Right ventricle myocardium inferior (tissue), 1 donor: ENCODE measurements at regions not wholly inside any gene's neighbourhood (a gene's known extent, or its start where the extent isn't known, plus 50 kb on each side); places are given as distances from the start of the nearest gene placed in this dataset.
"Not testable (repeated sequence)": the region's sequence is repeated elsewhere in the genome, so short reads cannot be mapped to it uniquely, and the experiment has no call there.

ENCODE experiments used
- ATAC-seq: fragments of 200-7000 bp; cut with Tn5 transposase; one replicate; pipeline ENCODE4 v1.9.1; 2020; ENCODE audit warnings: mild to moderate bottlenecking, moderate library complexity
- DNase-seq: peaks from one replicate; pipeline ENCODE4 v3.0.0; 2021; ENCODE audit errors: missing footprints
- intact Hi-C: fragments of 100-400 bp; cut with DNase I; formaldehyde crosslinking; loops from one replicate; pipeline ENCODE4 v1.11.0; 2022
- donor health status: DM: no; HTN: yes; CAD: no; lungs with severe emphysema.

GRCh38 chrX:115357326-115358120, 68.0 kb downstream of the LUZP4 start:
- DNase-seq (no peak), ATAC-seq (no peak)
- intact Hi-C loops = loop anchor here (10.0 kb wide), 1 partner anchor 77 kb away; no protein-coding TSS in a partner anchor

- intact Hi-C loops = loop anchor here (10.0 kb wide), 1 partner anchor 75 kb away; no protein-coding TSS in a partner anchor
- DNase-seq, ATAC-seq: not testable (repeated sequence)
Observed at GRCh38 chrX:115359508-115359907, 70.0 kb downstream of the LUZP4 start.

- ATAC-seq = no peak
- DNase-seq = no peak
- intact Hi-C loops = loop anchor here (10.0 kb wide), 1 partner anchor 194 kb away; no protein-coding TSS in a partner anchor
Observed at GRCh38 chrX:115360220-115360781, 70.8 kb downstream of the LUZP4 start.

- DNase-seq (no peak), ATAC-seq (no peak)
- intact Hi-C loops = loop anchor here (10.0 kb wide), 1 partner anchor 192 kb away; no protein-coding TSS in a partner anchor
Observed at GRCh38 chrX:115362334-115363095, 73.0 kb downstream of the LUZP4 start.

GRCh38 chrX:115363372-115363771, 73.9 kb downstream of the LUZP4 start:
- intact Hi-C loops = loop anchor here (10.0 kb wide), 1 partner anchor 191 kb away; no protein-coding TSS in a partner anchor
- no peak for DNase-seq
- ATAC-seq = no peak

- intact Hi-C loops = loop anchor here (10.0 kb wide), 1 partner anchor 191 kb away; no protein-coding TSS in a partner anchor
- ATAC-seq (no peak), DNase-seq (no peak)
Observed at GRCh38 chrX:115363897-115364296, 74.4 kb downstream of the LUZP4 start.

- intact Hi-C loops = loop anchor here (10.0 kb wide), 1 partner anchor 190 kb away; no protein-coding TSS in a partner anchor
- DNase-seq (no peak), ATAC-seq (no peak)
Observed at GRCh38 chrX:115364670-115365069, 75.2 kb downstream of the LUZP4 start.

- ATAC-seq (no peak), DNase-seq (no peak)
- intact Hi-C loops = loop anchor here (10.0 kb wide), 1 partner anchor 188 kb away; no protein-coding TSS in a partner anchor
Observed at GRCh38 chrX:115366535-115366934, 77.0 kb downstream of the LUZP4 start.

GRCh38 chrX:115367455-115367854, 77.9 kb downstream of the LUZP4 start:
- DNase-seq (no peak), ATAC-seq (no peak)
- intact Hi-C loops = loop anchor here (10.0 kb wide), 1 partner anchor 187 kb away; no protein-coding TSS in a partner anchor

- intact Hi-C loops = loop anchor here (10.0 kb wide), 1 partner anchor 187 kb away; no protein-coding TSS in a partner anchor
- DNase-seq = no peak
- ATAC-seq = no peak
Observed at GRCh38 chrX:115367951-115368350, 78.4 kb downstream of the LUZP4 start.

GRCh38 chrX:115368876-115369275, 79.4 kb downstream of the LUZP4 start:
- intact Hi-C loops = loop anchor here (10.0 kb wide), 1 partner anchor 186 kb away; no protein-coding TSS in a partner anchor
- DNase-seq (no peak), ATAC-seq (no peak)

- intact Hi-C loops = no loop called here
- DNase-seq (no peak), ATAC-seq (no peak)
Observed at GRCh38 chrX:115372152-115372551, 82.6 kb downstream of the LUZP4 start.

- DNase-seq (no peak), ATAC-seq (no peak)
- intact Hi-C loops = no loop called here
Observed at GRCh38 chrX:115373308-115373707, 83.8 kb downstream of the LUZP4 start.

GRCh38 chrX:115378471-115378870, 89.0 kb downstream of the LUZP4 start:
- intact Hi-C loops = no loop called here
- ATAC-seq (no peak), DNase-seq (no peak)

GRCh38 chrX:115387327-115387726, 97.8 kb downstream of the LUZP4 start:
- intact Hi-C loops = no loop called here
- ATAC-seq = no peak

GRCh38 chrX:115388879-115389278, 99.4 kb downstream of the LUZP4 start:
- DNase-seq = no peak
- intact Hi-C loops = no loop called here
- ATAC-seq = peak; percentile 31

More at GRCh38 chrX:115387327-115387726, 97.8 kb downstream of the LUZP4 start:
- no peak for DNase-seq

- intact Hi-C loops = no loop called here
- DNase-seq = no peak
- no peak for ATAC-seq
Observed at GRCh38 chrX:115390078-115390477, 100.6 kb downstream of the LUZP4 start.

GRCh38 chrX:115392031-115392430, 102.5 kb downstream of the LUZP4 start:
- intact Hi-C loops = no loop called here
- ATAC-seq (no peak), DNase-seq (no peak)

- intact Hi-C loops = no loop called here
- no peak for DNase-seq
- ATAC-seq = no peak
Observed at GRCh38 chrX:115392871-115393270, 103.4 kb downstream of the LUZP4 start.
